ENCODE measurements at regions not wholly inside any gene's neighbourhood (a gene's known extent, or its start where the extent isn't known, plus 50 kb on each side); places are given as distances from the start of the nearest gene placed in this dataset.

DNA sequence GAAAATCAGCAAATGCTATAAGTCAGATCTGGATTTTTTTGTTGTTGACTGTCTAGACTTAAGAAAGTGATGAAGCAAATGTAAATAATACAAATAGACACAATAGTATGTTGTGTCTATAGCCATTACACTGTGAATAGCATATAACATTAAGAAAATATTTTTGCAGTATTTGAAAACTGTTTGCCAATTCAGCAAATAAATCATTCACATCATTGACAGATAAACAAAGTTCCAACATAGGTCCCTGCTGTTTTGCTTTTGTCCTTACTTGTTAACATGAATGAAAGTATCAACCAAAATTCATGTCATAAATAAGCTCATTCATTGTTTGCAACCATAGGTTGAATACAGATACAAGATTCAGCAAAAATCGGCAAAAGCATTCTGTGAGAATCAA, 200.5 kb downstream of the KIF20B start:
- H3K9me3 ChIP-seq (ENCODE audit: insufficient read depth, low read length), result no peaks in the 10 kb centered on the region
- H3K4me2 ChIP-seq (ENCODE audit: low read depth, low read length, poor library complexity, severe bottlenecking), result no peak overlapping the region
- no peak overlapping the region for H2AFZ ChIP-seq (ENCODE audit: low read depth, low read length, severe bottlenecking)
- no peaks in the 10 kb centered on the region for H3K79me2 ChIP-seq (ENCODE audit: insufficient read depth, low read length)
- H3K27ac ChIP-seq (ENCODE audit: low read depth, low read length), result no peak overlapping the region
- H3K9me2 ChIP-seq (replicated peaks; ENCODE audit: insufficient read depth, low read length), result no peaks in the 10 kb centered on the region
- no peaks in the 10 kb centered on the region for H4K20me1 ChIP-seq (ENCODE audit: low read depth, low read length)
- H3F3A ChIP-seq (ENCODE audit: insufficient read depth), result no peaks in the 10 kb centered on the region
- H3K36me3 ChIP-seq (ENCODE audit: low read length), result no peaks in the 10 kb centered on the region
- no peak overlapping the region for H3K4me3 ChIP-seq (ENCODE audit: insufficient read depth, low read length, poor library complexity, severe bottlenecking)
- H3K9ac ChIP-seq (ENCODE audit: low read length), result no peak overlapping the region
- TF ChIP-seq, protein P1, sequence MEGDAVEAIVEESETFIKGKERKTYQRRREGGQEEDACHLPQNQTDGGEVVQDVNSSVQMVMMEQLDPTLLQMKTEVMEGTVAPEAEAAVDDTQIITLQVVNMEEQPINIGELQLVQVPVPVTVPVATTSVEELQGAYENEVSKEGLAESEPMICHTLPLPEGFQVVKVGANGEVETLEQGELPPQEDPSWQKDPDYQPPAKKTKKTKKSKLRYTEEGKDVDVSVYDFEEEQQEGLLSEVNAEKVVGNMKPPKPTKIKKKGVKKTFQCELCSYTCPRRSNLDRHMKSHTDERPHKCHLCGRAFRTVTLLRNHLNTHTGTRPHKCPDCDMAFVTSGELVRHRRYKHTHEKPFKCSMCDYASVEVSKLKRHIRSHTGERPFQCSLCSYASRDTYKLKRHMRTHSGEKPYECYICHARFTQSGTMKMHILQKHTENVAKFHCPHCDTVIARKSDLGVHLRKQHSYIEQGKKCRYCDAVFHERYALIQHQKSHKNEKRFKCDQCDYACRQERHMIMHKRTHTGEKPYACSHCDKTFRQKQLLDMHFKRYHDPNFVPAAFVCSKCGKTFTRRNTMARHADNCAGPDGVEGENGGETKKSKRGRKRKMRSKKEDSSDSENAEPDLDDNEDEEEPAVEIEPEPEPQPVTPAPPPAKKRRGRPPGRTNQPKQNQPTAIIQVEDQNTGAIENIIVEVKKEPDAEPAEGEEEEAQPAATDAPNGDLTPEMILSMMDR (IDR thresholded peaks at IDR 0.05; ENCODE audit: insufficient read depth, low read length, poor library complexity, severe bottlenecking), result no peak
- H3K27me3 ChIP-seq (ENCODE audit: low read length), result no peaks in the 10 kb centered on the region

DNA sequence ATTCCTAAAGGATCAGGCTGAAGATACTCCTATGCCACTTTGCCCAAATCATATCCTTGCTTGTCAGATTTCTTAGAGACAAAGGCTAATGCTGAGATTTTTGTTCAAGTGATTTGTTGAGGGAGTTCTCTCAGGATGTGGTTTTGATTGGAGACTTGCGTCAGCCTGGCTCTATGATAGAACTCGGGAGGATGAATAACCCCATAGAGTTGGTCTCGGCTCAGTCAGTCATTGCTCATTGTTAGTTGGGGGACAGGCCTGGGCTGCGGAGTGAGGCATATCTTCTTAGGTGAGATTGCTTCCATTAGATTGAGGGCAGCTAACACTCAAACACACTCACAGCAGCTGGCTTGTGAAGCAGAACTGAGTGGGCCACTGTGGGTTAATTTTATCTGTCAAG, 203.4 kb downstream of the KIF20B start:
- no peaks in the 10 kb centered on the region for H3K36me3 ChIP-seq (ENCODE audit: low read length)
- H3K79me2 ChIP-seq (ENCODE audit: insufficient read depth, low read length), result no peaks in the 10 kb centered on the region
- TF ChIP-seq, protein P1 (IDR thresholded peaks at IDR 0.05; ENCODE audit: insufficient read depth, low read length, poor library complexity, severe bottlenecking), result no peak
- TF ChIP-seq EZH2phosphoT487 (conservative IDR thresholded peaks at IDR 0.05; ENCODE audit: low read length), result no peak
- H2AFZ ChIP-seq (ENCODE audit: low read depth, low read length, severe bottlenecking), result no peak overlapping the region
- no peak overlapping the region for H3K9ac ChIP-seq (ENCODE audit: low read length)
- no peaks in the 10 kb centered on the region for H4K20me1 ChIP-seq (ENCODE audit: low read depth, low read length)
- no peaks in the 10 kb centered on the region for H3K9me2 ChIP-seq (replicated peaks; ENCODE audit: insufficient read depth, low read length)
- no peaks in the 10 kb centered on the region for H3K9me3 ChIP-seq (ENCODE audit: insufficient read depth, low read length)
- no peak overlapping the region for H3K4me3 ChIP-seq (ENCODE audit: insufficient read depth, low read length, poor library complexity, severe bottlenecking)
- no peaks in the 10 kb centered on the region for H3F3A ChIP-seq (ENCODE audit: insufficient read depth)
- no peak overlapping the region for H3K27ac ChIP-seq (ENCODE audit: low read depth, low read length)
- H3K27me3 ChIP-seq (ENCODE audit: low read length), result no peaks in the 10 kb centered on the region
- no peak overlapping the region for H3K4me2 ChIP-seq (ENCODE audit: low read depth, low read length, poor library complexity, severe bottlenecking)

DNA sequence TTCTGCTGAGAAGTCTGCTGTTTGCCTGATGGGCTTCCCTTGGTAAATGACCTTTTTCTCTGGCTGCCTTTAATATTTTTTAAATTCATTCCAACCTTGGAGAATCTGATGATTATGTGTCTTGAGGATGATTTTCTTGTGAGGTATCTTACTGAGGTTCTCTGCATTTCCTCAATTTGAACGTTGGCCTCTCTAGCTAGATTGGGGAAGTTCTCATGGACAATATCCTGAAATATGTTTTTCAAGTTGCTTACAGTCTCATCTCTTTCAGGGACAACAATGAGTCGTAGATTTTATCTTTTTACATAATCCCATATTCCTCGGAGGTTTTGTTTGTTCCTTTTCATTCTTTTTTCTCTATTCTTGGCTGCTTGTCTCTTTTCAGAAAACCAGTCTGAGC, 208.4 kb downstream of the KIF20B start:
- no peaks in the 10 kb centered on the region for H3F3A ChIP-seq (ENCODE audit: insufficient read depth)
- no peaks in the 10 kb centered on the region for H4K20me1 ChIP-seq (ENCODE audit: low read depth, low read length)
- no peaks in the 10 kb centered on the region for H3K9me2 ChIP-seq (replicated peaks; ENCODE audit: insufficient read depth, low read length)
- H3K4me3 ChIP-seq (ENCODE audit: insufficient read depth, low read length, poor library complexity, severe bottlenecking), result no peak overlapping the region
- H3K27me3 ChIP-seq (ENCODE audit: low read length), result no peaks in the 10 kb centered on the region
- no peak overlapping the region for H3K9ac ChIP-seq (ENCODE audit: low read length)
- no peaks in the 10 kb centered on the region for H3K9me3 ChIP-seq (ENCODE audit: insufficient read depth, low read length)
- H3K36me3 ChIP-seq (ENCODE audit: low read length), result no peaks in the 10 kb centered on the region
- H3K27ac ChIP-seq (ENCODE audit: low read depth, low read length), result no peak overlapping the region
- H3K4me2 ChIP-seq (ENCODE audit: low read depth, low read length, poor library complexity, severe bottlenecking), result no peak overlapping the region
- TF ChIP-seq, protein P1 (IDR thresholded peaks at IDR 0.05; ENCODE audit: insufficient read depth, low read length, poor library complexity, severe bottlenecking), result no peak
- TF ChIP-seq EZH2phosphoT487 (conservative IDR thresholded peaks at IDR 0.05; ENCODE audit: low read length), result no peak
- no peak overlapping the region for H2AFZ ChIP-seq (ENCODE audit: low read depth, low read length, severe bottlenecking)
- no peaks in the 10 kb centered on the region for H3K79me2 ChIP-seq (ENCODE audit: insufficient read depth, low read length)

DNA sequence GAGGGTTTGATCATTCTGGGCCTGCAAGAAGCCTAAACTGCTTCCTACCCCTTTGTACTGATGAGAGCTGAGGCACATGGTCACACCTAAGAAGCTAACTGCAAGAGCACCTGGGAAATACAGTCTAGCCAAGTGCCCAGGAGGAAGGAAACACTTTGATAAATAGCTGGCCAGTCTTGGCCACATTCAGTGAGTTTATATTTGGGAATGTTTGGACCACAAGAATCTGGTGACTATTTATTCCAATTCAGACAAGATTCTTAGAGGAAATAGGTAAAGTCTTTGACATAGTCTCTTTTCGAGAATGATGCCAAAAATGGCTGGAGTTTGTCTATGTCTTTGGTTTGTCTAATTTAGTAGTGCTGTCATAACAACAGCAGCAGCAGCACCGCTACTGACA, 213.6 kb downstream of the KIF20B start:
- Histone ChIP-seq H3K27me3 (ENCODE audit: low read length) (no peaks in the 10 kb centered on the region), H4K20me1 (ENCODE audit: low read depth, low read length) (no peaks in the 10 kb centered on the region), H3K36me3 (ENCODE audit: low read length) (no peaks in the 10 kb centered on the region), H3K4me2 (ENCODE audit: low read depth, low read length, poor library complexity, severe bottlenecking) (no peak overlapping the region), H3K9me2 (replicated peaks; ENCODE audit: insufficient read depth, low read length) (no peaks in the 10 kb centered on the region), H3K9me3 (ENCODE audit: insufficient read depth, low read length) (no peaks in the 10 kb centered on the region), H3K4me3 (ENCODE audit: insufficient read depth, low read length, poor library complexity, severe bottlenecking) (no peak overlapping the region), H3K27ac (ENCODE audit: low read depth, low read length) (no peak overlapping the region), H3K79me2 (ENCODE audit: insufficient read depth, low read length) (no peaks in the 10 kb centered on the region), H3K9ac (ENCODE audit: low read length) (no peak overlapping the region), H3F3A (ENCODE audit: insufficient read depth) (no peaks in the 10 kb centered on the region), H2AFZ (ENCODE audit: low read depth, low read length, severe bottlenecking) (no peak overlapping the region)
- no peak for TF ChIP-seq EZH2phosphoT487 (conservative IDR thresholded peaks at IDR 0.05; ENCODE audit: low read length)
- TF ChIP-seq, protein P1 (IDR thresholded peaks at IDR 0.05; ENCODE audit: insufficient read depth, low read length, poor library complexity, severe bottlenecking), result no peak

Data from SU-DHL-6 (cell line).